Loucy (cell line): ENCODE measurements at regions not wholly inside any gene's neighbourhood (a gene's known extent, or its start where the extent isn't known, plus 50 kb on each side); places are given as distances from the start of the nearest gene placed in this dataset.

Experiments
- H2AFZ ChIP-seq: fragments of 200-600 bp; sonication (generic); 2 replicates; pipeline ENCODE4 v1.6.0; 2016; ENCODE audit warnings: antibody characterized with exemption, mild to moderate bottlenecking, low read length, moderate library complexity
- H3F3A ChIP-seq: fragments of 200-600 bp; 2 replicates; pipeline ENCODE4 v1.6.0; 2016; ENCODE audit warnings: antibody characterized with exemption, low read depth, mild to moderate bottlenecking
- H3K27me3 ChIP-seq: fragments of 200-600 bp; sonication (generic); 2 replicates; pipeline ENCODE4 v1.6.1; 2014; ENCODE audit warnings: low read length, mild to moderate bottlenecking; ENCODE audit not compliant: insufficient read depth, poor library complexity, severe bottlenecking
- H3K36me3 ChIP-seq: fragments of 200-600 bp; sonication (generic); 2 replicates; pipeline ENCODE4 v1.6.1; 2016; ENCODE audit warnings: low read length; ENCODE audit not compliant: insufficient read depth
- H3K4me1 ChIP-seq: fragments of 200-600 bp; sonication (generic); 2 replicates; pipeline ENCODE4 v1.5.1; 2014; ENCODE audit warnings: low read length, mild to moderate bottlenecking; ENCODE audit not compliant: insufficient read depth, poor library complexity, severe bottlenecking
- H3K4me2 ChIP-seq: fragments of 200-600 bp; sonication (generic); 2 replicates; pipeline ENCODE4 v1.6.0; 2014; ENCODE audit warnings: antibody characterized with exemption, low read length, low read depth, mild to moderate bottlenecking; ENCODE audit not compliant: poor library complexity, severe bottlenecking
- H3K4me3 ChIP-seq: fragments of 200-600 bp; sonication (generic); 2 replicates; pipeline ENCODE4 v1.5.1; 2014; ENCODE audit warnings: low read length, mild to moderate bottlenecking, mixed read lengths; ENCODE audit not compliant: poor library complexity, severe bottlenecking
- H3K79me2 ChIP-seq: fragments of 200-600 bp; sonication (generic); 2 replicates; pipeline ENCODE4 v1.6.1; 2014; ENCODE audit warnings: low read length; ENCODE audit not compliant: insufficient read depth
- H3K9ac ChIP-seq: fragments of 200-600 bp; sonication (generic); 2 replicates; pipeline ENCODE4 v1.6.0; 2014; ENCODE audit warnings: mild to moderate bottlenecking, low read depth, low read length, moderate library complexity; ENCODE audit not compliant: poor library complexity, severe bottlenecking
- H3K9me2 ChIP-seq: fragments of 200-600 bp; sonication (generic); replicated peaks from 2 replicates; pipeline ENCODE4 v1.6.1; 2016; ENCODE audit warnings: low read depth, low read length, mixed read lengths
- H3K9me3 ChIP-seq: fragments of 200-600 bp; sonication (generic); 2 replicates; pipeline ENCODE4 v1.6.1; 2014; ENCODE audit warnings: mild to moderate bottlenecking, antibody characterized with exemption, low read length, low read depth; ENCODE audit not compliant: insufficient read depth
- H4K20me1 ChIP-seq: fragments of 200-600 bp; sonication (generic); 2 replicates; pipeline ENCODE4 v1.6.0; 2014; ENCODE audit warnings: antibody characterized with exemption, low read length, mild to moderate bottlenecking; ENCODE audit not compliant: insufficient read depth, poor library complexity, severe bottlenecking
- EZH2phosphoT487 ChIP-seq: fragments of 200-600 bp; IDR thresholded peaks from 2 replicates; pipeline ENCODE4 v1.6.1; 2018; ENCODE audit warnings: antibody characterized with exemption, mild to moderate bottlenecking, moderate library complexity, borderline replicate concordance
- TF ChIP-seq, protein P1 (sequence below): fragments of 200-600 bp; sonication (generic); conservative IDR thresholded peaks from 2 replicates; pipeline ENCODE4 v1.5.1; 2014; ENCODE audit warnings: mild to moderate bottlenecking, antibody characterized with exemption, low read length

DNA sequence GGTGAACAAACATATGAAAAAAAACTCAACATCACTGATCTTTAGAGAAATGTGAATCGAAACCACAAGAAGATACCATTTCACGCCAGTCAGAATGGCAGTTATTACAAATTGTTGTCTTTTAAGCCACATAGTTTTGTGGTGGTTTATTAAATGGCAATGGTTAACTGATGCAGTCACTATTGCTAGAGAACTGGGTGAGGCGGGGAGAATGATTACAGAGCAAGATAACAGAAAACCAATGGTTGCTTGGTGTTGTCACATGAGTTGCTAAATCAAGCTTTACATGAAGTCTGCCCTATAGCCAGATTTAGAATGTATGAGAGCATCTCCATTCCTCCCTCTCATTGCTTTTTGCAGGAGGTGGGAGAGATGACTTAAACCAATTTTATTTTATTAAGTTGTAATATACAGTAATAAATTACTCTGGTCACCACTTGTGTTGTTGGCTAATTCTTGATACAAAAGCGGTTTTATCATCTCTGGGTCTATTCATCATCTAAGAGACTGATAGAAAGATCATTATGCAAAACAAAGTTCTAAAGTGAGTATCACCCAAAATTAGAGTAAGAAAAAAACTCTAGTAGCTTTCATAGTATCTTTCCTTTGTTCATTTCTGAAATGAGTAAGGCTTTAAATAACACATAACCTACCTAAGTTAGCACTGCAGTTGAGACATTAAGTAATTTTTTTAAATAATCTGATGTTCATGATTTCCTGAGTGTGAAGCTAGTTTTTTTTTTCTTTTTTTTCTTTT, 859.5 kb downstream of the STIM2 start:
- no peak overlapping the region for H3K4me2 ChIP-seq
- H3F3A ChIP-seq, result no peaks in the 10 kb centered on the region
- H3K4me3 ChIP-seq, result no peak overlapping the region
- H3K4me1 ChIP-seq, result no peaks in the 10 kb centered on the region
- H3K9me3 ChIP-seq, result no peaks in the 10 kb centered on the region
- H3K9me2 ChIP-seq, result no peaks in the 10 kb centered on the region; the same call in 1 of the 2 replicates
- H3K9ac ChIP-seq, result no peak overlapping the region
- TF ChIP-seq EZH2phosphoT487, result no peak
- TF ChIP-seq, protein P1, sequence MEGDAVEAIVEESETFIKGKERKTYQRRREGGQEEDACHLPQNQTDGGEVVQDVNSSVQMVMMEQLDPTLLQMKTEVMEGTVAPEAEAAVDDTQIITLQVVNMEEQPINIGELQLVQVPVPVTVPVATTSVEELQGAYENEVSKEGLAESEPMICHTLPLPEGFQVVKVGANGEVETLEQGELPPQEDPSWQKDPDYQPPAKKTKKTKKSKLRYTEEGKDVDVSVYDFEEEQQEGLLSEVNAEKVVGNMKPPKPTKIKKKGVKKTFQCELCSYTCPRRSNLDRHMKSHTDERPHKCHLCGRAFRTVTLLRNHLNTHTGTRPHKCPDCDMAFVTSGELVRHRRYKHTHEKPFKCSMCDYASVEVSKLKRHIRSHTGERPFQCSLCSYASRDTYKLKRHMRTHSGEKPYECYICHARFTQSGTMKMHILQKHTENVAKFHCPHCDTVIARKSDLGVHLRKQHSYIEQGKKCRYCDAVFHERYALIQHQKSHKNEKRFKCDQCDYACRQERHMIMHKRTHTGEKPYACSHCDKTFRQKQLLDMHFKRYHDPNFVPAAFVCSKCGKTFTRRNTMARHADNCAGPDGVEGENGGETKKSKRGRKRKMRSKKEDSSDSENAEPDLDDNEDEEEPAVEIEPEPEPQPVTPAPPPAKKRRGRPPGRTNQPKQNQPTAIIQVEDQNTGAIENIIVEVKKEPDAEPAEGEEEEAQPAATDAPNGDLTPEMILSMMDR, result no peak
- H3K36me3 ChIP-seq, result no peaks in the 10 kb centered on the region
- no peak overlapping the region for H2AFZ ChIP-seq
- no peaks in the 10 kb centered on the region for H4K20me1 ChIP-seq
- H3K79me2 ChIP-seq, result no peaks in the 10 kb centered on the region
- H3K27me3 ChIP-seq, result no peaks in the 10 kb centered on the region

DNA sequence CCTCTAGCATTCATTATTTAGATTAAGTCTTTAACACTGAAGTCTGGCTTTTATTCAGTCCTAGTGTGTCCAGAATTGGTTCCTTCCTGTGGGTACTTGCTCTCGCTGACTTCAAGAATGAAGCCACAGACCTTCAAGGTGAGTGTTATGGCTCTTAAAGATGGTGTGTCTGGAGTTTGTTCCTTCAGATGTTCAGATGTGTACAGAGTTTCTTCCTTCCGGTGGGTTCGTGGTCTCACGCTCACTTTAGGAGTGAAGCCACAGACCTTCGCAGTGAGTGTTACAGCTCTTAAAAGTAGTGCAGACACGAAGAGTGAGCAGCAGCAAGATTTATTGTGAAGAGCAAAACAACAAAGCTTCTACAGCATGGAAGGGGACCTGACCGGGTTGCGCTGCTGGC, 860.6 kb downstream of the STIM2 start:
- H3K9me2 ChIP-seq, result no peaks in the 10 kb centered on the region; the same call in 1 of the 2 replicates
- H3K9ac ChIP-seq, result no peak overlapping the region
- no peak overlapping the region for H3K4me3 ChIP-seq
- no peaks in the 10 kb centered on the region for H3K9me3 ChIP-seq
- no peaks in the 10 kb centered on the region for H3K4me1 ChIP-seq
- no peaks in the 10 kb centered on the region for H3K36me3 ChIP-seq
- no peaks in the 10 kb centered on the region for H3K79me2 ChIP-seq
- H2AFZ ChIP-seq, result no peak overlapping the region
- TF ChIP-seq EZH2phosphoT487, result no peak
- TF ChIP-seq, protein P1, result no peak
- no peaks in the 10 kb centered on the region for H4K20me1 ChIP-seq
- H3K4me2 ChIP-seq, result no peak overlapping the region
- H3F3A ChIP-seq, result no peaks in the 10 kb centered on the region
- H3K27me3 ChIP-seq, result no peaks in the 10 kb centered on the region

DNA sequence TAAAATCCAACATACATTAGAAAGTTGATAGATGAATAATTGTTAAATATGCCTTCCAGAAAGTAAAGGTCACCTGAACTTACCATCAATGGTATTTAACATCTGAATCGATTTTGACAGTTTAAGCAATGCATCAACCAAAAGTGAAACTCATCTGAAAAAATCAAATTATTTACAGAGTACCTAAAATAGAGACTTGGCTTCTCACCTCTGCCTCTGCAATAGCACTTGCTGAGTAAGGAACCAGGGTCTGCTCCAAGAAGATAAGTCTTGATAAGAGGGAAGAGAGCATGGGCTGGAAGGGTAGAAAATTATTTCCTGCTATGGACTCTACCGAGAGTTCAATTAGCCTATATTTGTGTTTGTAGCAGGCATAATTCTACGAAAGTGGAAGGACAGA, 868.3 kb downstream of the STIM2 start:
- Histone ChIP-seq H3K36me3 (no peaks in the 10 kb centered on the region), H3F3A (no peaks in the 10 kb centered on the region), H3K79me2 (no peaks in the 10 kb centered on the region), H3K9me2 (no peaks in the 10 kb centered on the region), H3K4me2 (no peak overlapping the region), H3K27me3 (no peaks in the 10 kb centered on the region), H3K9me3 (no peaks in the 10 kb centered on the region), H2AFZ (no peak overlapping the region), H3K4me3 (no peak overlapping the region), H3K4me1 (no peaks in the 10 kb centered on the region), H3K9ac (no peak overlapping the region), H4K20me1 (no peaks in the 10 kb centered on the region)
- TF ChIP-seq, protein P1, result no peak
- TF ChIP-seq EZH2phosphoT487, result no peak
